MCF 10A (cell line): ENCODE measurements at regions not wholly inside any gene's neighbourhood (a gene's known extent, or its start where the extent isn't known, plus 50 kb on each side); places are given as distances from the start of the nearest gene placed in this dataset.

Experiments
- BruUV-seq: library from RNA; stranded (reverse); fragments of 400-500 nt; replicated peaks from 2 replicates; lab custom pipeline; 2021; lab: Mats Ljungman, UMichigan
- CTCF ChIA-PET: fragments of 300-600 bp; sonication (Branson Sonifier 250); formaldehyde crosslinking; extraction: SDS; loops from one replicate; lab custom pipeline; 2021; ENCODE audit warnings: antibody characterized with exemption, inconsistent platforms; lab: Yijun Ruan, JAX
- POLR2A ChIA-PET: fragments of 300-600, 350-650 bp; sonication (Branson Sonifier 250); formaldehyde crosslinking; extraction: SDS; loops from one replicate; lab custom pipeline; 2020; ENCODE audit warnings: antibody characterized with exemption, inconsistent platforms; lab: Yijun Ruan, JAX
- DNase-seq: peaks from one replicate; pipeline ENCODE4 v3.0.0-alpha.2; 2018; ENCODE audit not compliant: unreplicated experiment
- H3K27ac Mint-ChIP-seq: one replicate; pipeline ENCODE4 v1.8.0; 2022; ENCODE audit warnings: mild to moderate bottlenecking, low read depth, mixed read lengths; ENCODE audit not compliant: unreplicated experiment
- H3K27me3 Mint-ChIP-seq: one replicate; pipeline ENCODE4 v1.8.0; 2022; ENCODE audit warnings: mixed read lengths; ENCODE audit not compliant: insufficient read depth, unreplicated experiment
- H3K36me3 Mint-ChIP-seq: one replicate; pipeline ENCODE4 v1.8.0; 2022; ENCODE audit warnings: mild to moderate bottlenecking, moderate library complexity, mixed read lengths; ENCODE audit not compliant: insufficient read depth, unreplicated experiment
- H3K4me1 Mint-ChIP-seq: one replicate; pipeline ENCODE4 v1.8.0; 2022; ENCODE audit warnings: mixed read lengths; ENCODE audit not compliant: insufficient read depth, unreplicated experiment
- H3K4me3 Mint-ChIP-seq: one replicate; pipeline ENCODE4 v1.8.0; 2022; ENCODE audit warnings: mild to moderate bottlenecking, moderate library complexity, mixed read lengths; ENCODE audit not compliant: unreplicated experiment
- H3K9me3 Mint-ChIP-seq: one replicate; pipeline ENCODE4 v1.8.0; 2022; ENCODE audit warnings: mixed read lengths; ENCODE audit not compliant: unreplicated experiment
- CTCF ChIP-seq: fragments of 200-600 bp; IDR thresholded peaks from one replicate; pipeline ENCODE4 v1.8.0; 2022; ENCODE audit warnings: antibody characterized with exemption, mild to moderate bottlenecking; ENCODE audit not compliant: unreplicated experiment
- intact Hi-C: fragments of 100-400 bp; cut with micrococcal nuclease; formaldehyde crosslinking; loops from 2 replicates; pipeline ENCODE4 v1.14.1; 2022

GRCh38 chr4:77662396-77662795 lies 56.8 kb downstream of the CXCL13 start:
- CTCF ChIA-PET: interaction anchor here (0.6 to 1.6 kb wide), 3 partner anchors 15 to 66 kb away, joined by 3 to 4 read pairs (median 3); no protein-coding TSS in a partner anchor
- intact Hi-C loops: no loop called here
- H3K27ac Mint-ChIP-seq: no peak overlapping the region
- no peak for DNase-seq
- POLR2A ChIA-PET: interaction anchor here (0.5 to 0.9 kb wide), 2 partner anchors 11 to 80 kb away, joined by 3 to 5 read pairs; no protein-coding TSS in a partner anchor
- TF ChIP-seq CTCF: no peak
- H3K27me3 Mint-ChIP-seq: no peaks in the 10 kb centered on the region
- no peaks in the 10 kb centered on the region for H3K36me3 Mint-ChIP-seq
- H3K4me3 Mint-ChIP-seq: no peak overlapping the region
- peaks cover 5% of the 10 kb centered on the region for H3K4me1 Mint-ChIP-seq
- H3K9me3 Mint-ChIP-seq: peaks cover 7% of the 10 kb centered on the region
- no TSS peak for BruUV-seq
